Endothelial cell of umbilical vein (primary cell): ENCODE measurements at regions not wholly inside any gene's neighbourhood (a gene's known extent, or its start where the extent isn't known, plus 50 kb on each side); places are given as distances from the start of the nearest gene placed in this dataset.
"Not testable (repeated sequence)": the region's sequence is repeated elsewhere in the genome, so short reads cannot be mapped to it uniquely, and the experiment has no call there.

Source experiments
- BruUV-seq: library from RNA; stranded (reverse); fragments of 400-500 nt; replicated peaks from 2 replicates; lab custom pipeline; 2021; lab: Mats Ljungman, UMichigan
- CTCF ChIA-PET: fragments of 300-600, 350-600 bp; sonication (Branson Sonifier 250); formaldehyde crosslinking; loops from one replicate; lab custom pipeline; 2021; ENCODE audit warnings: antibody characterized with exemption, inconsistent platforms; lab: Charles Lee
- POLR2A ChIA-PET: fragments of 300-600, 350-600 bp; sonication (Branson Sonifier 250); formaldehyde crosslinking; loops from one replicate; lab custom pipeline; 2021; ENCODE audit warnings: antibody characterized with exemption, inconsistent platforms; lab: Charles Lee
- DNase-seq: peaks from one replicate; pipeline ENCODE4 v3.0.0-alpha.2; 2011; ENCODE audit warnings: low read depth, low spot score
- FAIRE-seq: peaks from 2 replicates; lab custom pipeline; 2011; peaks lifted over from hg19 to GRCh38; lab: Jason Lieb, UNC
- H2AFZ ChIP-seq: 2 replicates; pipeline ENCODE4 v1.6.0; 2012; ENCODE audit warnings: low read depth, low read length, control low read depth, inconsistent platforms
- H3K27ac ChIP-seq: 2 replicates; pipeline ENCODE4 v1.5.1; 2011; ENCODE audit warnings: low read depth, mild to moderate bottlenecking, control low read depth, low read length, moderate library complexity; ENCODE audit not compliant: insufficient read depth
- H3K27me3 ChIP-seq, 2 experiments: 2 replicates each; pipeline versions ENCODE4 v1.6.0 to v1.6.1; 2011; ENCODE audit warnings: low read length in 2 of 2, mixed read lengths in 1 of 2; ENCODE audit not compliant: control insufficient read depth in 2 of 2, insufficient read depth in 2 of 2
- H3K36me3 ChIP-seq, 2 experiments: 2 replicates in 1 of 2; 3 replicates in 1 of 2; pipeline ENCODE4 v1.5.1; 2011; ENCODE audit warnings: low read length in 2 of 2, mild to moderate bottlenecking in 1 of 2, moderate library complexity in 1 of 2; ENCODE audit not compliant: control insufficient read depth in 2 of 2, insufficient read depth in 2 of 2; ENCODE audit errors: extremely low read depth in 1 of 2
- H3K4me1 ChIP-seq: 3 replicates; pipeline ENCODE4 v1.5.1; 2011; ENCODE audit warnings: mild to moderate bottlenecking, low read length; ENCODE audit not compliant: control insufficient read depth, insufficient read depth; ENCODE audit errors: extremely low read depth
- H3K4me2 ChIP-seq: 2 replicates; pipeline ENCODE4 v1.6.1; 2011; ENCODE audit warnings: low read length, control low read depth, mixed read lengths; ENCODE audit not compliant: insufficient read depth
- H3K4me3 ChIP-seq, 3 experiments: fragments of 200-600 bp in 1 of 3; sonication (generic), shearing (Covaris generic) in 1 of 3; replicated peaks in 1 of 3; 2 replicates each; pipeline ENCODE4 v1.5.1; 2011 to 2016; ENCODE audit warnings: control low read depth in 3 of 3, low read length in 3 of 3, mild to moderate bottlenecking in 2 of 3, inconsistent platforms in 1 of 3, low read depth in 1 of 3, moderate library complexity in 1 of 3; ENCODE audit not compliant: insufficient read depth in 1 of 3
- H3K79me2 ChIP-seq: 2 replicates; pipeline ENCODE4 v1.6.0; 2012; ENCODE audit warnings: low read length, inconsistent platforms; ENCODE audit not compliant: control insufficient read depth, insufficient read depth
- H3K9ac ChIP-seq: replicated peaks from 2 replicates; pipeline ENCODE3; 2011; ENCODE audit warnings: low read length, control low read depth; ENCODE audit not compliant: insufficient read depth; ENCODE audit errors: extremely low read depth
- H3K9me1 ChIP-seq: replicated peaks from 3 replicates; pipeline ENCODE4 v1.6.0; 2011; ENCODE audit warnings: mild to moderate bottlenecking, low read length; ENCODE audit not compliant: control insufficient read depth, insufficient read depth; ENCODE audit errors: extremely low read depth
- H3K9me3 ChIP-seq: replicated peaks from 2 replicates; pipeline ENCODE4 v1.5.1; 2012; ENCODE audit warnings: low read length, inconsistent platforms; ENCODE audit not compliant: control insufficient read depth, insufficient read depth
- H4K20me1 ChIP-seq: replicated peaks from 2 replicates; pipeline ENCODE3; 2011; ENCODE audit warnings: mild to moderate bottlenecking, low read length; ENCODE audit not compliant: control insufficient read depth, insufficient read depth; ENCODE audit errors: extremely low read depth
- dilution Hi-C: fragments of 300-500 bp; cut with MboI; formaldehyde crosslinking; loops from one replicate; pipeline ENCODE4 v1.15.0; 2019; ENCODE audit warnings: low sequenced_read_pairs; ENCODE audit not compliant: extremely low pct_ligation_motif_present
- intact Hi-C: fragments of 100-400 bp; cut with micrococcal nuclease; formaldehyde crosslinking; loops from one replicate; pipeline ENCODE4 v1.10.0; 2022

- DNase-seq, H3K27ac ChIP-seq, H3K4me3 ChIP-seq, intact Hi-C loops, POLR2A ChIA-PET, H3K4me2 ChIP-seq, BruUV-seq, H3K9me1 ChIP-seq, dilution Hi-C loops, H3K9me3 ChIP-seq, FAIRE-seq, H3K4me1 ChIP-seq, H3K79me2 ChIP-seq, H3K27me3 ChIP-seq, H2AFZ ChIP-seq, H3K36me3 ChIP-seq, CTCF ChIA-PET, H3K9ac ChIP-seq, H4K20me1 ChIP-seq: not testable (repeated sequence)
Measured at GRCh38 chr1:206280683-206281082, 77.3 kb downstream of the SRGAP2 start.

- CTCF ChIA-PET, H4K20me1 ChIP-seq, intact Hi-C loops, H3K36me3 ChIP-seq, H2AFZ ChIP-seq, H3K27ac ChIP-seq, dilution Hi-C loops, FAIRE-seq, H3K9me3 ChIP-seq, H3K27me3 ChIP-seq, H3K4me2 ChIP-seq, POLR2A ChIA-PET, H3K4me1 ChIP-seq, DNase-seq, BruUV-seq, H3K9ac ChIP-seq, H3K9me1 ChIP-seq, H3K4me3 ChIP-seq, H3K79me2 ChIP-seq: not testable (repeated sequence)
Measured at GRCh38 chr1:206281912-206282654, 78.7 kb downstream of the SRGAP2 start.

GRCh38 chr1:206285024-206285960 lies 82.0 kb downstream of the SRGAP2 start:
- H3K36me3 ChIP-seq, H3K4me3 ChIP-seq, H3K9me3 ChIP-seq, H3K79me2 ChIP-seq, H3K9ac ChIP-seq, H2AFZ ChIP-seq, H3K27me3 ChIP-seq, DNase-seq, H3K27ac ChIP-seq, dilution Hi-C loops, BruUV-seq, H3K9me1 ChIP-seq, H3K4me1 ChIP-seq, intact Hi-C loops, FAIRE-seq, H3K4me2 ChIP-seq, POLR2A ChIA-PET, H4K20me1 ChIP-seq, CTCF ChIA-PET: not testable (repeated sequence)

GRCh38 chr1:206287759-206288158 lies 84.4 kb downstream of the SRGAP2 start:
- H3K9me3 ChIP-seq, BruUV-seq, H3K4me3 ChIP-seq, H3K4me2 ChIP-seq, H3K27me3 ChIP-seq, POLR2A ChIA-PET, H2AFZ ChIP-seq, dilution Hi-C loops, H4K20me1 ChIP-seq, H3K79me2 ChIP-seq, H3K9ac ChIP-seq, CTCF ChIA-PET, FAIRE-seq, DNase-seq, intact Hi-C loops, H3K4me1 ChIP-seq, H3K9me1 ChIP-seq, H3K27ac ChIP-seq, H3K36me3 ChIP-seq: not testable (repeated sequence)
